BJ (cell line): ENCODE measurements at regions not wholly inside any gene's neighbourhood (a gene's known extent, or its start where the extent isn't known, plus 50 kb on each side); places are given as distances from the start of the nearest gene placed in this dataset.

Experiments used
- CTCF ChIA-PET: fragments of 350-600 bp; formaldehyde crosslinking; extraction: SDS; loops from one replicate; lab custom pipeline; 2021; ENCODE audit warnings: antibody characterized with exemption, inconsistent platforms; lab: Yijun Ruan, JAX
- POLR2A ChIA-PET: fragments of 300-600 bp; sonication (Branson Sonifier 250); formaldehyde crosslinking; extraction: SDS; loops from one replicate; lab custom pipeline; 2021; ENCODE audit warnings: antibody characterized with exemption; lab: Charles Lee
- DNase-seq: peaks from one replicate; pipeline ENCODE4 v3.0.0-alpha.2; 2011; ENCODE audit warnings: low read depth
- H3K27me3 ChIP-seq: 2 replicates; pipeline ENCODE4 v1.6.0; 2011; ENCODE audit warnings: low read length; ENCODE audit not compliant: control insufficient read depth, insufficient read depth
- H3K36me3 ChIP-seq: 2 replicates; pipeline ENCODE4 v1.5.1; 2011; ENCODE audit warnings: low read length; ENCODE audit not compliant: control insufficient read depth, insufficient read depth
- H3K4me3 ChIP-seq: 2 replicates; pipeline ENCODE4 v1.5.1; 2011; ENCODE audit warnings: low read depth, mild to moderate bottlenecking, control low read depth, low read length
- CTCF ChIP-seq: IDR thresholded peaks from 2 replicates; pipeline ENCODE4 v1.5.1; 2011; ENCODE audit warnings: low read depth, mild to moderate bottlenecking, control low read depth, inconsistent platforms, low read length, moderate library complexity; ENCODE audit not compliant: insufficient read depth

GRCh38 chr13:94764576-94765321, 52.4 kb upstream of the SOX21 start:
- ChIA-PET POLR2A (no interaction called here), CTCF (no interaction called here)
- H3K27me3 ChIP-seq: no peaks in the 10 kb centered on the region
- H3K4me3 ChIP-seq: no peak overlapping the region
- DNase-seq: no peak
- no peak for TF ChIP-seq CTCF
- H3K36me3 ChIP-seq: no peaks in the 10 kb centered on the region
